Ishikawa (cell line): ENCODE measurements at regions not wholly inside any gene's neighbourhood (a gene's known extent, or its start where the extent isn't known, plus 50 kb on each side); places are given as distances from the start of the nearest gene placed in this dataset.

ENCODE experiments used
- CEBPB ChIP-seq: IDR thresholded peaks from 2 replicates; pipeline ENCODE4 v1.6.1; 2012
- CREB1 ChIP-seq: IDR thresholded peaks from 2 replicates; pipeline ENCODE4 v1.6.1; 2012; ENCODE audit warnings: low read depth
- EGR1 ChIP-seq: IDR thresholded peaks from 2 replicates; pipeline ENCODE4 v1.6.1; 2012
- EP300 ChIP-seq: IDR thresholded peaks from 2 replicates; pipeline ENCODE4 v1.6.1; 2012; ENCODE audit warnings: borderline replicate concordance
- FOXM1 ChIP-seq: IDR thresholded peaks from 2 replicates; pipeline ENCODE4 v1.6.1; 2012; ENCODE audit warnings: low read depth, borderline replicate concordance
- MAX ChIP-seq: IDR thresholded peaks from 2 replicates; pipeline ENCODE4 v1.6.1; 2012
- NFIC ChIP-seq: IDR thresholded peaks from 2 replicates; pipeline ENCODE4 v1.6.1; 2012
- RAD21 ChIP-seq: IDR thresholded peaks from 2 replicates; pipeline ENCODE4 v1.6.1; 2012; ENCODE audit warnings: low read depth
- REST ChIP-seq: IDR thresholded peaks from 2 replicates; pipeline ENCODE4 v1.6.1; 2012; ENCODE audit warnings: low read depth, mild to moderate bottlenecking
- TAF1 ChIP-seq: IDR thresholded peaks from 2 replicates; pipeline ENCODE4 v1.6.1; 2012; ENCODE audit warnings: low read depth, mild to moderate bottlenecking
- TCF12 ChIP-seq: IDR thresholded peaks from 2 replicates; pipeline ENCODE4 v1.6.1; 2012; ENCODE audit warnings: low read depth
- TEAD4 ChIP-seq: IDR thresholded peaks from 2 replicates; pipeline ENCODE4 v1.6.1; 2012
- USF1 ChIP-seq: IDR thresholded peaks from 2 replicates; pipeline ENCODE4 v1.6.1; 2012
- YY1 ChIP-seq: IDR thresholded peaks from 2 replicates; pipeline ENCODE4 v1.6.1; 2012; ENCODE audit warnings: low read depth
- ZBTB7A ChIP-seq: IDR thresholded peaks from 2 replicates; pipeline ENCODE4 v1.6.1; 2012; ENCODE audit warnings: low read depth

DNA sequence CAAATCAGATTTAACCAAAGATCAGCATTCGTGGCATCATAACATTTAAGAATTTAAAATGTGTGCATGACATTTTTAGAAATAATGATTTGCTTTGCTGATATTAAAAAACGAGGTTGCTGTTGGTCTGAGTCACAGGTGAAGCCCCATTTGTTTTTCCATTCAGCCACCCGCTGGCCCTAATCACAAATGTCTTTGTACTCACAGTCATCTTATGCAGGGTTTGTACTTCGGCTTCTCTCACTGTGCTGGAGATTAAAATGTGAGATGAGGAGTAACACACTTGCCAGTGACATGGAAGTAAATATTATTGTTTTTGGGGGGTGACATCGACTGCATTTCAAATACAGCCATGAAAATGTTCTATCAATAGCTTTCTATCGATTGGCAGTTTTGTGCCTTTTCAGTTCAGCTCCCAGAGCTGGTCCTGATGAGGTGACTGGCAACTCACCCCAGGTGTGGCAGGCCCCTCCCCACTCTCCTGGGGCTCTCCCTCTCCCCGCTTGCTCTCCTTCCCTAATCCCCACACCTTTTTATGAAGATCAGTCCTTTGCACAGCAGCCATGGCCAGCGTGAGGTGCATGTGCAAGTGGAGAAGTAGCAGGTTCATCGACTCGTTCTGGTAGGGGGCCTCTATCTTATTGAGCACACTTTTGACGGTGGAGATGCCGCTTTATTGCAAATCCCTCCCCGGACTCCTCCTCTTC, 58.8 kb upstream of the FUCA2 start:
- no peak for TF ChIP-seq TEAD4

DNA sequence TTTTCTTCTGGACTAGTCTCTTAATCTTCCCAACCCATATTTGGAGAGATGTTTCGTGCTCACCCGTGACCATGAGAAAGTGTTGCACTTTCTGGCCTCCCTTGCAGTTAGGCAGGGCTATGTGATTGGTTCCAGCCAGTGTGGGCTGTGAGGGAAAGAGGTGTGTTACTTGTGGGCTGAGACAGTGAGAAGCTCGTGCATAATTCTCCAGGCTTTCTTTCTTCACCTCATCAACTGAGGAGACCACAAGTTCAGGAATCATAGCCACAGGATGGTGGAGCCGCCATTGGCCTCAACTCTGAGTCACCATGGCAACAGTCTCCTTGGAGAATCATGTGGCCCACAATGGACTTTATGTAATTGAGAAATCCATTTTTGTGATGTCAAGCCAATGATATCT, 57.5 kb upstream of the FUCA2 start:
- TF ChIP-seq TAF1 = no peak
- TF ChIP-seq NFIC = no peak
- no peak for TF ChIP-seq YY1
- TF ChIP-seq RAD21 = no peak
- TF ChIP-seq TCF12 = no peak
- TF ChIP-seq MAX = no peak
- no peak for TF ChIP-seq EGR1
- no peak for TF ChIP-seq CEBPB
- TF ChIP-seq REST = no peak
- TF ChIP-seq FOXM1 = no peak
- no peak for TF ChIP-seq EP300
- no peak for TF ChIP-seq USF1
- no peak for TF ChIP-seq TEAD4

- TF ChIP-seq ZBTB7A = no peak
- no peak for TF ChIP-seq CEBPB
- no peak for TF ChIP-seq TCF12
- TF ChIP-seq NFIC = no peak
- no peak for TF ChIP-seq TAF1
- no peak for TF ChIP-seq YY1
- TF ChIP-seq EP300 = no peak
- no peak for TF ChIP-seq RAD21
- TF ChIP-seq EGR1 = no peak
- no peak for TF ChIP-seq TEAD4
- no peak for TF ChIP-seq REST
These were observed 53.0 kb upstream of the FUCA2 start for GRCh38 chr6:143564484-143565017.

- TF ChIP-seq RAD21 (no peak), CREB1 (no peak), YY1 (no peak), TAF1 (no peak), FOXM1 (no peak), CEBPB (no peak), REST (no peak), TCF12 (no peak), TEAD4 (no peak), EP300 (no peak), USF1 (no peak), NFIC (no peak), ZBTB7A (no peak), EGR1 (no peak), MAX (no peak)
These were observed 50.6 kb upstream of the FUCA2 start for GRCh38 chr6:143562143-143562542.
